K562 (cell line): ENCODE measurements at regions not wholly inside any gene's neighbourhood (a gene's known extent, or its start where the extent isn't known, plus 50 kb on each side); places are given as distances from the start of the nearest gene placed in this dataset.

Experiments used
- ATAC-seq: fragments of 200-7000 bp; cut with Tn5 transposase; 3 replicates; pipeline ENCODE4 v1.9.1; 2020; ENCODE audit warnings: moderate library complexity
- BruUV-seq: library from RNA; stranded (reverse); fragments of 400-500 nt; replicated peaks from 2 replicates; lab custom pipeline; 2021; lab: Mats Ljungman, UMichigan
- CTCF ChIA-PET: fragments of 300-600 bp; formaldehyde crosslinking; extraction: SDS; loops from one replicate; lab custom pipeline; 2021; ENCODE audit warnings: low intra/inter-chr PET ratio; lab: Yijun Ruan, JAX
- POLR2A ChIA-PET: fragments of 300-600, 350-650 bp; sonication (Branson Sonifier 250); formaldehyde crosslinking; extraction: SDS; loops from one replicate; lab custom pipeline; 2021; ENCODE audit warnings: antibody characterized with exemption, inconsistent platforms; lab: Yijun Ruan, JAX
- DNase-seq, 4 experiments: peaks; one replicate each; pipeline versions ENCODE4 v3.0.0 to v3.0.0-alpha.2; 2011 to 2018; ENCODE audit warnings: low spot score in 3 of 4, mixed read lengths in 3 of 4; ENCODE audit errors: extremely low read depth in 1 of 4
- FAIRE-seq: peaks from 2 replicates; lab custom pipeline; 2011; peaks lifted over from hg19 to GRCh38; lab: Jason Lieb, UNC
- H2AFZ ChIP-seq: 2 replicates; pipeline ENCODE4 v1.6.0; 2011; ENCODE audit warnings: low read depth, low read length, control low read depth, inconsistent platforms
- H3K27ac ChIP-seq: fragments of 200-600 bp; 3 replicates; pipeline ENCODE4 v1.8.0; 2011; ENCODE audit warnings: low read depth, mild to moderate bottlenecking, control low read depth, inconsistent platforms, low read length, moderate library complexity, mixed read lengths; ENCODE audit errors: extremely low read depth
- H3K27me3 ChIP-seq, 2 experiments: fragments of 300-600 bp in 1 of 2; 2 replicates in 1 of 2; 3 replicates in 1 of 2; pipeline versions ENCODE4 v1.6.0 to v1.8.0; 2011; ENCODE audit warnings: inconsistent platforms in 2 of 2, low read length in 2 of 2, mild to moderate bottlenecking in 1 of 2, mixed read lengths in 1 of 2, moderate library complexity in 1 of 2; ENCODE audit not compliant: control insufficient read depth in 2 of 2, insufficient read depth in 2 of 2
- H3K36me3 ChIP-seq: fragments of 300-600 bp; 3 replicates; pipeline ENCODE4 v1.8.0; 2011; ENCODE audit warnings: mild to moderate bottlenecking, low read length, inconsistent platforms; ENCODE audit not compliant: control insufficient read depth, insufficient read depth
- H3K4me1 ChIP-seq, 2 experiments: fragments of 200-600 bp in 1 of 2; replicated peaks in 1 of 2; 2 replicates in 1 of 2; 3 replicates in 1 of 2; pipeline versions ENCODE4 v1.5.1 to v1.8.0; 2011; ENCODE audit warnings: inconsistent platforms in 2 of 2, low read length in 2 of 2, mild to moderate bottlenecking in 1 of 2, mixed read lengths in 1 of 2, moderate library complexity in 1 of 2; ENCODE audit not compliant: control insufficient read depth in 2 of 2, insufficient read depth in 2 of 2
- H3K4me2 ChIP-seq: 2 replicates; pipeline ENCODE4 v1.6.1; 2011; ENCODE audit warnings: low read length, control low read depth, inconsistent platforms, mixed read lengths; ENCODE audit not compliant: insufficient read depth
- H3K4me3 ChIP-seq: fragments of 200-600 bp; sonication (generic), shearing (Covaris generic); 2 replicates; pipeline ENCODE4 v1.5.1; 2016; ENCODE audit warnings: control low read depth, inconsistent platforms
- H3K79me2 ChIP-seq: fragments of 200-600 bp; 3 replicates; pipeline ENCODE4 v1.8.0; 2011; ENCODE audit warnings: low read length, inconsistent platforms; ENCODE audit not compliant: control insufficient read depth, insufficient read depth
- H3K9ac ChIP-seq, 2 experiments: 2 replicates each; pipeline versions ENCODE4 v1.6.0 to v1.6.1; 2011; ENCODE audit warnings: low read depth in 2 of 2, low read length in 2 of 2, control low read depth in 1 of 2, inconsistent platforms in 1 of 2, mild to moderate bottlenecking in 1 of 2, mixed read lengths in 1 of 2; ENCODE audit not compliant: insufficient read depth in 1 of 2
- H3K9me1 ChIP-seq: one replicate; pipeline ENCODE4 v1.6.0; 2011; ENCODE audit warnings: inconsistent platforms, mild to moderate bottlenecking, low read length, moderate library complexity; ENCODE audit not compliant: control insufficient read depth, insufficient read depth
- H3K9me3 ChIP-seq: replicated peaks from 2 replicates; pipeline ENCODE4 v1.5.1; 2011; ENCODE audit warnings: low read depth, low read length, inconsistent platforms; ENCODE audit not compliant: control insufficient read depth, insufficient read depth
- H4K20me1 ChIP-seq: replicated peaks from 2 replicates; pipeline ENCODE4 v1.6.1; 2011; ENCODE audit warnings: low read length, inconsistent platforms, mixed read lengths; ENCODE audit not compliant: control insufficient read depth, insufficient read depth
- BDP1 ChIP-seq: IDR thresholded peaks from 3 replicates; pipeline ENCODE4 v1.6.1; 2011; ENCODE audit not compliant: insufficient read length, insufficient read depth
- MAFF ChIP-seq: IDR thresholded peaks from 2 replicates; pipeline ENCODE4 v1.6.1; 2012; ENCODE audit warnings: low read length, improper control_type of control experiment
- RNF2 ChIP-seq: sonication (generic); IDR thresholded peaks from 2 replicates; pipeline ENCODE4 v1.6.1; 2016
- SMAD3 ChIP-seq: fragments of 450-650 bp; formaldehyde crosslinking; conservative IDR thresholded peaks from 2 replicates; pipeline ENCODE4 v1.4.0; 2020; ENCODE audit warnings: mild to moderate bottlenecking
- U2AF2 ChIP-seq: fragments of 200-400 bp; formaldehyde crosslinking; optimal IDR thresholded peaks from 2 replicates; pipeline ENCODE3; 2017; ENCODE audit warnings: low read depth, mild to moderate bottlenecking, low read length
- ZNF146 ChIP-seq: IDR thresholded peaks from one replicate; pipeline ENCODE4 v1.6.1; 2018; ENCODE audit warnings: missing compliant biosample characterization; ENCODE audit not compliant: unreplicated experiment
- ZNF224 ChIP-seq: sonication (generic); formaldehyde crosslinking; IDR thresholded peaks from 2 replicates; pipeline ENCODE4 v1.8.0; 2022; ENCODE audit warnings: mild to moderate bottlenecking, missing genetic modification reagents
- ZNF431 ChIP-seq: sonication (generic); formaldehyde crosslinking; IDR thresholded peaks from 2 replicates; pipeline ENCODE4 v1.8.0; 2022; ENCODE audit warnings: mild to moderate bottlenecking, missing genetic modification reagents
- WGBS: fragments of 100-300 bp; shearing (Covaris generic); methylation state at CpG from one replicate; pipeline ENCODE4 v1.1.6; 2016; ENCODE audit warnings: low coverage, mixed read lengths; ENCODE audit not compliant: insufficient coverage; ENCODE audit errors: missing lambda C conversion rate; 5-methylcytosine and 5-hydroxymethylcytosine counted together
- in situ Hi-C: fragments of 300-500 bp; cut with MboI; formaldehyde crosslinking; loops from 4 replicates; pipeline ENCODE4 v1.15.0; 2018; ENCODE audit warnings: inconsistent platforms, mixed read lengths
- intact Hi-C: fragments of 100-400 bp; cut with micrococcal nuclease; formaldehyde crosslinking; loops from 2 replicates; pipeline ENCODE4 v1.14.2; 2022
- TF ChIP-seq, protein P1 (sequence below): fragments of 250-450 bp; sonication (Bioruptor Pico); IDR thresholded peaks from 2 replicates; pipeline ENCODE4 v1.5.1; 2021; ENCODE audit warnings: mild to moderate bottlenecking
- TF ChIP-seq, protein P2 (sequence below): fragments of 250-450 bp; sonication (Bioruptor Pico); IDR thresholded peaks from 2 replicates; pipeline ENCODE4 v1.5.0; 2021; ENCODE audit warnings: mild to moderate bottlenecking, moderate library complexity

DNA sequence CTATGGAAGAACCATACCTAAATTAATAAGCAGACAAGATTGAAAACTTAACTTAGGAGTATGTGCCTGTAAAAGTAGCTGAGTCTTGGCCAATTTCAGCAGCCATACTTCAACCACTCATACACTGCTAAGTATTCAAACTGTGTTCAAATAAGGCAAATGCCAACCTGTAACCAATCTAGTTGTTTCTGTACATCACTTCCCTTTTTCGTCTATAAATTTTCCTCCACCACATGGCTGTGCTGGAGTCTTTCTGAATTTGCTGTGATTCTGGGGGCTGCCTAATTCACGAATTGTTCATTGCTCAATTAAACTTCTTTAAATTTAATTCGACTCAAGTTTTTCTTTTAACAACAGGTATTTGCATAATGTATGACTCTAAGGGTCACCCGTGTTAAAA lies 184.4 kb downstream of the PLK2 start:
- Histone ChIP-seq H3K4me2 (no peak overlapping the region), H3K9me3 (no peaks in the 10 kb centered on the region), H2AFZ (no peak overlapping the region), H3K4me1 (no peaks in the 10 kb centered on the region), H3K27me3 (no peaks in the 10 kb centered on the region), H3K79me2 (no peaks in the 10 kb centered on the region), H3K4me3 (no peak overlapping the region), H3K9ac (no peak overlapping the region), H3K27ac (no peak overlapping the region), H3K36me3 (no peaks in the 10 kb centered on the region), H4K20me1 (no peaks in the 10 kb centered on the region), H3K9me1 (no peaks in the 10 kb centered on the region)
- POLR2A ChIA-PET = no interaction called here
- ATAC-seq (no peak), DNase-seq (no peak), FAIRE-seq (no peak)
- in situ Hi-C loops = no loop called here
- no peak for TF ChIP-seq MAFF
- no peak for TF ChIP-seq SMAD3
- TF ChIP-seq ZNF146 (CRISPR knock-in tag) = no peak
- TF ChIP-seq U2AF2 = no peak
- TF ChIP-seq ZNF431 (CRISPR knock-in tag) = no peak
- TF ChIP-seq, protein P1, sequence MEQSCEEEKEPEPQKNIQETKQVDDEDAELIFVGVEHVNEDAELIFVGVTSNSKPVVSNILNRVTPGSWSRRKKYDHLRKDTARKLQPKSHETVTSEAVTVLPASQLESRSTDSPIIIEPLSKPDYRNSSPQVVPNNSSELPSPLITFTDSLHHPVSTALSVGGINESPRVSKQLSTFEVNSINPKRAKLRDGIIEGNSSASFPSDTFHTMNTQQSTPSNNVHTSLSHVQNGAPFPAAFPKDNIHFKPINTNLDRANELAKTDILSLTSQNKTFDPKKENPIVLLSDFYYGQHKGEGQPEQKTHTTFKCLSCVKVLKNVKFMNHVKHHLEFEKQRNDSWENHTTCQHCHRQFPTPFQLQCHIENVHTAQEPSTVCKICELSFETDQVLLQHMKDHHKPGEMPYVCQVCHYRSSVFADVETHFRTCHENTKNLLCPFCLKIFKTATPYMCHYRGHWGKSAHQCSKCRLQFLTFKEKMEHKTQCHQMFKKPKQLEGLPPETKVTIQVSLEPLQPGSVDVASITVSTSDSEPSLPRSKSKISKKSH (CRISPR knock-in tag) = no peak
- TF ChIP-seq ZNF224 (CRISPR knock-in tag) = no peak
- TF ChIP-seq, protein P2, sequence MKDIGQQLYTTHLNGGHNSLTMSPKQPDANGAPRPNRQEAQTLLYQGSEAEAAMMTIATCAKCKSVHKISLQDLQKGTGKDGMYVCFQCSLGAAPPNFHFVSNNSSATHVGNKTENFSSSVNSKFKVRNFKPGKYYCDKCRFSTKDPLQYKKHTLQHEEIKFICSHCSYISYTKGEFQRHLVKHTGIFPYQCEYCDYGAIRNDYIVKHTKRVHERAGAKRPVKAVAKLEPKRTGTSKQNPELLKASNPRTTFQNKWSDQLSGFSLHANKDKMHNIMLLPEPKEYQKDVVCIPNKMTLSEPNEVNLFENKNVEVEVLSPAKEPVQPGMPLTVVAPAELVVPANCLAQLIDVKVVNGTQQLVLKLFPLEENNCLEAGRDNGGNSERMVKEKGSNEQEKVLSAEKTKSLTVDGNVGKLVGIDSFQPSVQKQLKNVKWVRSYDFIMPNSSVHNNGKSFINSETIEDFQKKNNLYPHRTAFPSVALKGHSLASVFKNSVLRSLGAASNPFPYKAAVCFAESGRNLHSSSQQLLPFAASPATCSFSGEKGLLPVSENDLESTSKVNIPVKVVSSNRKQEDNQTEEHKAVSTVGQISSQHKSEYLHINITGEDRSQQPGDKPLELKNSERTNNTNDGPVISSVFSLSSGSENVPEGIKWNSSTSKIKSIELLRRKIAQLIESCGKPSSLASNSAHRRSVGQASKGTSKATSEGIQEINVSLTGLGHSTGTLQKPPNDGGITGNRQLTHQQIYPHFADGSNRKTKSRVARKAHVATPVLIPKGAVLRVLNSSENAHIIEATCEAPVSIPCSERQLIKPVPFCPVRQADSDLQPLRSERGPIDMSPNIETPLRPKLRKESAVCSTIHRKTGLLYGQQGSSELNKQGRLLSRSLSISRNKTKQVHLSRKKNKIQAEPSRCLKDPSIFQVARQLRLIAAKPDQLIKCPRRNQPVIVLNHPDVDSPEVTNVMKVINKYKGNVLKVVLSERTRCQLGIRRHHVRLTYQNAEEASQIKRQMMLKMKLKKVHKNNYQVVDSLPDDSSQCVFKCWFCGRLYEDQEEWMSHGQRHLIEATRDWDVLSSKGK (CRISPR knock-in tag) = no peak
- no peak for TF ChIP-seq BDP1
- no peak for TF ChIP-seq RNF2
- intact Hi-C loops = no loop called here
- WGBS = 5% methylated on average over 4 of the region's 4 CpGs
- no TSS peak for BruUV-seq
- CTCF ChIA-PET = no interaction called here
